Mucosa of gallbladder (tissue), 1 donor: ENCODE measurements at regions not wholly inside any gene's neighbourhood (a gene's known extent, or its start where the extent isn't known, plus 50 kb on each side); places are given as distances from the start of the nearest gene placed in this dataset.

ENCODE experiments used
- DNase-seq: peaks from one replicate; pipeline ENCODE4 v3.0.0-alpha.2; 2020; ENCODE audit warnings: low spot score
- donor health status: DM: no; HTN: no; CAD: no.

DNA sequence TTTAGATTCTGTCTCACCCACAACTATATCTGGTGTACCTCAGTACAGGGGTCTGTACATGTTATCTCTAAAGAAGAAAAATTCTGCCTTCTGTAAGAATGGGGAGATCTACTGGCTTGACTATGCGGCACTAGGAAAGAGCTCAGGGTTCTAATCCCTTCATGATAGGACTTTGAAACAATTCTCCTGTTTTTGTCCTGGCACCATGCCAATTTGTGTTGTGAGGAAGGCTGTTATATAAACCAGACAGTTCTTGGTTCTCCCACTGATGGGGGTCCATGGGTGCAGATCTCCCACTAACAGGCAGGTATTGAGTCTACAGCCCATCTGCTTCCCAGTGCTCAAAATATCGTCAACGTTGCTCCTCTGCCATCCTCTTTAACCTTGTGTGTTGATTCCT is 883.7 kb downstream of the GALC start:
- DNase-seq: no peak

DNA sequence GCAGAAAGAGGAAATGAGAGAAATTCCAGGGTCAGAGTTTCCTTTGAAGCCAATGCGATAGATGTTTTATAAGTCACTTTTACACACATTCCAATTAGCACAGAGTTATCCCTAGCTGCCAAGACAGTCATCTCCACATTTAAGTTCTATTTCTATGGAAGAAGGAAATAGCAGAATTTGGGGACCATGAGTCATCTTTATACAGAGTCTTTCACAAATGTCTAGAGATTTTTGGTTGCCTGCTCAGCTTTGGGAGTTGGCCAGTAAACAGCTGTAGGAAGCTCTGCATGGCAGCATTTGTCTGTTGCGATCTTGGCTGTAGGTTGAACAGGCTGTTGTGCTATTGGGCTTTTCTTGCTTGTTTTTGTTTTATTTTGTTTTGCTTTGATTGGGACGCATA is 884.3 kb downstream of the GALC start:
- DNase-seq: no peak

DNA sequence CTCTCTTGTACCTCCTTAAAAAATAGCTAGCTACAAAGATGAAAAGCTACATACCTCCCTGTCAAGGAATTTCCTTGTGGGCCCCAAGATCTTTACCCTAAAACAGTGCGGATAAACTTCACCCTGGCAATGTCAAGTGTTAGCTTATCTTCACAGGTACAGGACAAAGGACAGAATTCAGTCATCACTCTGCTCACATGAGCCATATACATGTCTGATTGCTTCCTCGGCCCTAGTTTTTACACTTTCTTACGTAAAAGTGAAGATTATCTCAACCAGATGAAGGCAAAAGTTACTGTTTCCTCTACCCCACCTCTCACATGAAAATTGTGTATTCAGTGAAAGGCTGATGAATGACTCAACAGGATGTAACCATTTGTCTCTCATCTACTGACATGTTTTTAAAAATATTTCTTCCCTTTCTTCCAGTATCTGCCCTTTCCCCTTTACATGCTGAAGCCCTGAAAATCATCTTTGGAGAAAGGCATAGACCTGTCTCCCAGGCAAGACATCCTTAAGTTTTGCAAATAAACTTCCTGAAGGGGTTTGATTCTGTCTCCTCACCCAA is 890.1 kb downstream of the GALC start:
- DNase-seq: no peak

DNA sequence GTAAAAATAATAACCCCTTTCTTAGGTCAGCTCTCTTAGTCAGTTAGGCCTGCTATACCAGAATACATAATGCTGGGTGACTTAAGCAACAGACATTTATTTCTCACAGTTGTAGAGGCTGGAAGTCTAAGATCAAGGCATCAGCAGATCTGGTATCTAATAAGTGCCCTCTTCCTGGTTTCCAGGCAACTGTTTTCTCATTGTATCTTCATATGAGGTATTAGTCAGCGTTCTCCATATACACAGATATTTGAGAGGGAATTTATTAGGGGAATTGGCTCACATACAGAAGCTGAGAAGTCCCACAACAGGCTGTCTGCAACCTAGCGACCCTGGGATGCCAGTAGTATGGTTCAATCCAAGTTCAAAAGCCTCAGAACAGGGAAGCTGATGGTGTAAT is 896.0 kb downstream of the GALC start:
- DNase-seq: no peak

DNA sequence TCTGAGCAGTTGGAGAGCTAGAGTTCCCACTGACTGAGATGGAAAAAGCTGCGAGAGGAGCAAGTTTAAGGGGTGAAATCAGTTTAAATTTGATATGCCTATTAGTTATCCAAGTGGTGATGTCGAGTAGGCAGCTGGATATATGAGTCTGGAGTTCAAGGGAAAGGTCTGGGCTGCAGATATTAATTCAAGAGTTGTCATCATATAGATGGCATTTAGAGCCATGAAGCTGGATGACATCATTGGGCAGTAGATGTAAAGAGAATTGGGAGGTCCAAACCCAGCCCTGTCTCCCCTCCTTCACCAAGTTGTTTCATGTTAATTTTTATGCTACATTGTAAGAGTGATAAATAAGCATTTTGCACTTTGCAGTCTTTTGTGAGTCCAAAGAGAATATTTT is 898.1 kb downstream of the GALC start:
- DNase-seq: no peak

DNA sequence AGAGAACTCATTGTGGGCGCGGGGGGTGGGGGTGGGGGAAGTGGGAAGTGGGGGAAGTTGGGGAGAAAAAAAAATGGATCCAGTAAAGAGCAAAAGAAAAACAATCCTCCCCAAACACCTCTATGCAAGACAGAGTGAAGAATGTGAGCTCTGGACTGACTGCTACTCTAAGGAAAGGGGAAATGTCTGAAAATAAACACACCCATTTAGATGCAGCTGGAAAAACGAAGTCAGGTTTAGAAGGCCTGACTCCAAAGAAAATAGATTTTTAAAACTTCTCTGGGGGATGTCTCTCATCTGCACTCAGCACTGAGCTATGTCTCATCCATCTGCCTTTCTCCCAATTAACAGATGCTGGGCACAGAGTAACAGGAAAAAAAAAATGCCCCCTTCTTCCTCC is 904.4 kb downstream of the GALC start:
- DNase-seq: no peak

DNA sequence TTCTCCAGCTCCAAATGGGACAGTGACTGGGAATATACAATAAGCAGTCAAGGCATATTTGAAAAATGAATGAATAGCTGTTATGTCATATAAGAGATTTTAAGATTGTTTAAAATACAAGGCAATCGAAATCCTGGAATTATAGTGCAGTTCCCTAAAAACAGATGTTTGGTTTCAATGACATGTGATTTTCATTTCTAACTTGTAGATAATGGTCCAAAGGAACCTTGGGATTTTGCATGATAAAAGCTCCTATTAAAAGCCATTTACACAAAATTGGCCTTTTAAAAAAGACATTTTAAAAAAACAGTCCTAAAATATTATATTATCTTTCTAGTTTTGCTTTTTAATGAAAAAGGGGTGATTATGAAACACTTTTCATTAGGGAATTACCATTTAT is 905.1 kb downstream of the GALC start:
- DNase-seq: no peak

DNA sequence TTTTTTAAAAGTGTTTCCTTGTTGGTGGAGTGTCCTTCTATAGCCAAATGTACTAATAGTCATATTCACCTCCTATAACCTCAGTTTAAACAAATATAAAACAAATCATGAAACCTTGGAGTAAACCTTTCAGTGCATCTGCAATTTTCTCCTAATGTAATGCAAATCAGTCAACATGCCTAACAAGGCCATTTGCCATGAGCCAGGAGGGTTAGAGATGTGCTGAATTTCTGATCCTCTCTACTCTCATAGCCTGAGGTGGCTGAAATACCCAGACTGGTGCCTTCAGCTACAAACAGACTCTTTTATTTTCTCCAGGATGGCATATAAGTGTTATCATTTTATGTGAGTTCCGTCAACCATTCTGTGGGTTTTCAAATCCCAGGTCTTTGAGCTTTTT is 908.1 kb downstream of the GALC start:
- no peak for DNase-seq

DNA sequence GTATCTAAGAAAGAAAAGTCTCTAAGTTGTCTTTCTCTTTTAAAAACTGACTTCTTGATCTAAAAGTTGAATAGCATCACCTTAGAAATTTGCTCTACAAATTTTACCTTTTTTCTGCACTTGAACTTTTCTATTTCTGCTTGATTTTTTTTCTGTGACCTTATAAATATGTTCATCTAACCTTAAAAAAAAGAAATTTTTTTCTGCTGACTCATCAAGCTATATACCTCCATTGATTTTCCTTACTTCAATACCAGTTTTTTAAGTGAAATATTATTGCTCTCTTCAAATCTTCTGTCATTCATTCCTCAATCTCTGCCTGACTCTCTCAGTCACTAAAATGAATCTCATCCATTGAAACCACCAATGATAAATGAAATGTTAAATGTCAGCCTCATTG is 910.1 kb downstream of the GALC start:
- DNase-seq: no peak

DNA sequence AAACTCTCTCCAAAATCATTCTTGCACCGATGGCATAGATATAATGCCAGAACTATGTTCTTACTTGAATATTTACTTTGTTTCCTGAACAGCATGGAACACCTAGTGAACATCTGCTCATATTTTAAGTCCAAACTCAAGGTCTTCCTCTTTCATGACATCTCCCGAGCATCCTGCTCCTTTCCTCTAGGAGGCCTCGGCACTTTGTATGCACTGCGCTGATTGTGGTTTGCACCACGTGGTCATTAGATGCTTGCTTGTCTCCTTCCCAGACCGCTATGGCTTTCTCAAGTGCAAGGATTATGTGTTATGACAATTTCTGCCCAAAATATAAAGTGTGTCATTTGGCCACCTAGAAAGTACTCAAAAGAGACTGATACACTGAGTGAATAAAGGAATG is 912.0 kb downstream of the GALC start:
- DNase-seq: no peak

DNA sequence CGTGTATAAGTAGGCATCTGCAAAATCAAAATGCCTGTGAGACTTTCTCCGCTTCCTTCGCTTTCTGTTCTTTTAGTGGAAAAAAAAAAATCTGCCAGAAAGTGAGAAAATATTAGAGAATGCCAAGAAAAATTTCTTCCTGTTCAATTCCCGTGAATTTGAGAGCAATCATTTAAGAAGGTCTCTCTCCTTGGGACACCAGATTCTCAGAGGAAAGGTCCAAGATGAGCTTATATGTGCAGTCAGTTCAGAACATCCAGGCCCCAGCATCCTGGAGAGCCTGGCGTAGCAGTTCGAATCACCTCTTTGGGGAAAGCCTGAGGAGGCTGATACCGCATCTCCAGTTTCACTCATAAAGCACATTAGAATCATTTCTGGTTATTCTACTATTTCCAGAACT is 912.8 kb downstream of the GALC start:
- DNase-seq: no peak

DNA sequence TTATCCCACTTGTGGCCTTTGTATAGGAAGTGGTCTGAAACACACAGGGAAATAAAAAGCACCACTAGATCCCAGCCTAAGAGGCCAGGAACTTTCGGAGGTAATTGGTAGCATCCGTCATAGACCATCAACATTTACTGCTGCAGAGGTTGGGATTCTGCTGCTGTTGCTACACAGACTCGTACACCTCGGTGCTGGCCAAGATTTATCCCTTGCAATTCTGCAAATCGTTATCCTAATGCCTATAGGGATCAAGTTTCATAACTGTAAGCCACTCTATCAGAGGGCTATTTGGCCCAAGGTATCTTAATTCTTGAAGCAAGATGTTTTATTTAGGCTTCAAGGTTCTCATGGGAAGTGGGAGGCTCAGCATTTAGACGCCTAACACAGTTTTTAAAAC is 913.6 kb downstream of the GALC start:
- no peak for DNase-seq

DNA sequence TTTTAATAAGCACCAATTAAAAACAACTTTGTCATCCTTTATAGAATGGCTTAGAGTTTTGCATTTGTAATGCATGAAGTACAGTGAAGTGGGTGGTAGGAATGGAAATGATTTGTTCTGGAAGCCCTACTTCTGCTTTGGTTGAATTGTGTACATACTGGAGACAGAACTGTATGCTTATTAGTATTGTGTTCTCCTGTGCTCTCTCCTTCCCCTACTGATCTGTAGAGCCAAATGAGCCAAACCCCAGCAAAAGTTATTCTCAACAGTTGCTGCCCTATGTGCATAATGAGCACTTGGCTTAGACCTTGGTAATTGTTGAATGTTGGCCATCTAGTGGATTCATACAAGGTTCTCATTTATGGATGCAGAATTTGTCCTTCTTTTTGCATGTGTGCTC is 916.1 kb downstream of the GALC start:
- no peak for DNase-seq

DNA sequence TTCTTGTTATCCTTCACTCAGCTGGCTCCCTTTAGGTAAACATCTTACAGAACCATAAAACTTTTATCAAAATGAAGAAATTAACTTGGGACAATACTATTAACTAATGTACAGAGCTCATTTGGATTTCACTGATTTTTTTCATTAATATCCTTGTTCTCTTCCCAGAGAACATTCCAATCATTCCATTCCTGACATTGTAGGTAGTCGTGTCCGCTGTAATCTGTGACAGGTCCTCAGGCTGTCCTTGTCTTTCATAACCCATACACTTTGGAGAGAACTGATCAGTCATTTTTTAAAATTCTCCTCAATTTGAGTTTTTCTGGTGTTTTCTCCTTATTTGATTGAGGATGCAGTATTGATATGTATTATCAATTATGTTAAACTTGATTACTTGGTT is 916.8 kb downstream of the GALC start:
- DNase-seq: no peak

DNA sequence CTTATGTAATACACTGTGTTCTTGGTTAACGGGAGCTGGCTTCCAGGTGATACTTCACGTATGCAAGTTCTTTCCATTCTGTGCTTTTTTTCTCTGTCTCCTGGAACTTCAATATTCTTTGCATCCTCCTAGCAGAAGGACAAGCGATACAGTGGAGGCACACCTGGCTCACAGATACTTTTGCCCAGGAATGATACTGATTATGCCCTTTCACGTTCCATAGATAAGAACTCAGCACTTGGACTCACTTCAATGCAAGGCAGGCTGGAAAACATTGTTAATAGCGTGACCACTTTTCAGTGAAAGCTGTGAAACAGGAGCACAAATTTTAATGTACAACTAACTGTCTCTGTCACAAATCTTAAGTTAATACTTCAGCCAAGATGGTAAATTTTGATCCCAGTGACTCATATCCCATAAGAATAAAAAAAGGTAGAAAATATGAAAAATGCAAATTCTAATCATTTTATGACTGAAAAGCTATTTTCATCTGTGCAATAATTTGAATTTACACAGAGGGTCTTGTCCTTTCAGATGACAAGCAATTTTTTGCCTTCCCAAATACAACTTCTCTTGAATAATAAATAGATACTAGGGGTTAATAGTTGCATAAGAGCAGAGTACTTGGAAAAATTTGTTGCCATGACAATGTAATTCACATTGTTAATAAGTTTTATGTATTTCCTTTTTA is 919.0 kb downstream of the GALC start:
- no peak for DNase-seq

DNA sequence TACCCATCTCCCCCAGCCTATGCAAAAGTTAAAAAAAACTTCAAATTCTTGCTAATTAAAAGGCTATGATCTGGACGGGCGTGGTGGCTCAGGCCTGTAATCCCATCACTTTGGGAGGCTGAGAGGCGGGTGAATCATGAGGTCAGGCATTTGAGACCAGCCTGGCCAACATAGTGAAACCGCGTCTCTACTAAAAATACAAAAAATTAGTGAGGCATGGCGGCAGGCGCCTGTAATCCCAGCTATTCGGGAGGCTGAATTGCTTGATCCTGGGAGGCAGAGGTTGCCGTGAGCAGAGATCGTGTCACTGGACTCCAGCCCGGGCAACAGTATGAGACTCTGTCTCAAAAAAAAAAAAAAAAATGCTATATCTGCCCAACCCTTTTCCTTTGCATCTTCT is 925.4 kb downstream of the GALC start:
- DNase-seq: no peak

DNA sequence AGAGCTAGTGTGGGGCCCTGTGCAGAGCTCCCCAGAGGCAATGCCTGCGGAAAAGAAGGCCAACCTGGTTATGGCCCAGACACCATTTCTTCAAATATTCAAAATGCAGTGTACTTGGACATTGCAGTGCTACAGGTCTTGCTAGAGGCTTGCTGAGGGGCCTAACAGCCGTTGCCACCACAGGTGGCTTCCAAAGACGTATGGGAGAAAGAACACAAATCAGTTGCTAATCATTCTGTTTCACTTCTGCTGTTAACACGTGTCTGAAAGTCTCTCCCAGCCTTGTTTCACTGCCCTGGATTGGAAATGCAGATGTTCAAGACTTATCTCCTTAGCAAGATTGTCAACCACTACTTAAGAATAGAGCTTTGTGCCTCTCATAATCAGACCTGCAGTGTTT is 925.9 kb downstream of the GALC start:
- no peak for DNase-seq

DNA sequence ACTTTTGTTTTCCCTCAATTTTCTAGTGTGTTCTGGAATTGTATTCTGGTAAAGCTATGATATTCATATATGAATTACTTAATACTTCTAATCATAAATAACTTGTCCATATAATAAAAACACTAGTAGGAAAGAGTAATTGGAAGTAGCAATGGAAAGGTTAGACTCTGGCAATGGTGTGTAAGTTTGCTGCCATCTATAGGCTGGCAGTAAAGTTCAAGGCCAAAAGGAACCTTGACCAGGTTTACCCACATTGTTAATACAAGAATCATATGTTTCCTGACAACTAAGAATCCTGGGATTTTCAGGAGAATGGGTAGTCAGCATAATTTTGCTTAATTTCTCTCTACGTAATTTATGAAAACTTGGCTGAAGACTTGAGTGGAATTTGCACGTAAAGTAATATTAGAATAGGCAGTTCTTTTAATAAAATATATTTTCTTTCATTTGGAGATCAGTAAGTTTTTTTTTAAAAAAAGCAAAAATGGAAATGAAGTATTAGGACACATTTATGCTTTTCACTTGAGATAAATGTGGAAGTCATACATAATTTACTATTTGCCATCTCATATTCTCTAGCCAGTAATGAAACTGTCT is 926.7 kb downstream of the GALC start:
- DNase-seq: no peak

DNA sequence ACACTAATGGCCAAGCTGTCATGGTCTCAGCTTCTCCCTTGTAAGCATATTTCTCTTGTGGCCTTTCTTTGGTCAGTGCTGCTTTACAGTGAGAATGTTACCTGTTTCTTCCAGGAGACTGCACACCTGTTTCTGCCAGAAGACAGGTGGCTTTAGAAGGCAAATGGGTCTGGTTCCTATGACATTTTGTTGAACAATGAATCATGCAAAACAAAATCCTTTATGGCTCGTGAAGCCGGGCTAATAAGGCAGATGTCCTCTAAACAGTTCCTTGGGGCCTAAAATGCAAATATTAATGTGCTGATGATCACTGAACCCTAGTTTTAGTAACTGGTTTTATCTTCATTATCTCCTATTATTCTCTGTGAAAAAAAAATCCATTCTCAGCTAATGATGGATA is 927.6 kb downstream of the GALC start:
- DNase-seq: no peak

DNA sequence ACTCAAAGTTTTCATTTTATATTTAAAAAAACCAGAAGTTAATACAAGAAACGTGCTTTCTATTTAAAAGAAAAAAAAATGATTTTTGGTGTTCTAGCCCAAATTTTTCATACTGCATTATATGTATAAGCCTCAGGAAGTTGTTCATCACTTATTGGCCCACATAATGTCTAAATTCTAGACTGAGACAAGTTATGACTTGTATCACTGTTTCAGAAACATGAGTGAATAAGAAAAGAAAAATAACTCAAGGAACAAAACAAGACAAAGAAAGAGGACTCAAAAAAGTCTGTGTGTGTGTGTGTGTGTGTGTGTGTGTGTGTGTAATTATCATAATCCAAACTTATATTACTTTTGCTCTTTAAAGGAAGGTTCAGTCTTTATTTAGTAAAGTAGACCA is 929.8 kb downstream of the GALC start:
- DNase-seq: no peak

DNA sequence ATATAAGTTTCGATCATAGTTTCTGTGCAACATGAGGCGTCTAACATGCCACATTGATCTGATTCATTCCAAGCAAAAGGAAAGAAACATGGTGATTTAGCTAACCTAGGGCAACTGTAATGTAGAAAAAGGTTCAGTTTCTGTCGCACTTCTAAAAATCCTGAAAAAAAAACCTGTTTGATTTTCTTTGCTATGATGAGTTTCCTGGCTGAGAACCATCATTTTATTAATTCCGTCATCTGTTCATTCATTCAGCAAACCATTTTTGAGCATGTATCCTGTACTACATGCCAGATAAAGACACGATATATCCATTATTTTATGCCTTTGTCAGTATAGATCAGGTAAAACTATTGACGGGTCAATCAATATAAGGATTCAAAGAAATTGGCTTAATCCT is 932.6 kb downstream of the GALC start:
- DNase-seq: no peak

DNA sequence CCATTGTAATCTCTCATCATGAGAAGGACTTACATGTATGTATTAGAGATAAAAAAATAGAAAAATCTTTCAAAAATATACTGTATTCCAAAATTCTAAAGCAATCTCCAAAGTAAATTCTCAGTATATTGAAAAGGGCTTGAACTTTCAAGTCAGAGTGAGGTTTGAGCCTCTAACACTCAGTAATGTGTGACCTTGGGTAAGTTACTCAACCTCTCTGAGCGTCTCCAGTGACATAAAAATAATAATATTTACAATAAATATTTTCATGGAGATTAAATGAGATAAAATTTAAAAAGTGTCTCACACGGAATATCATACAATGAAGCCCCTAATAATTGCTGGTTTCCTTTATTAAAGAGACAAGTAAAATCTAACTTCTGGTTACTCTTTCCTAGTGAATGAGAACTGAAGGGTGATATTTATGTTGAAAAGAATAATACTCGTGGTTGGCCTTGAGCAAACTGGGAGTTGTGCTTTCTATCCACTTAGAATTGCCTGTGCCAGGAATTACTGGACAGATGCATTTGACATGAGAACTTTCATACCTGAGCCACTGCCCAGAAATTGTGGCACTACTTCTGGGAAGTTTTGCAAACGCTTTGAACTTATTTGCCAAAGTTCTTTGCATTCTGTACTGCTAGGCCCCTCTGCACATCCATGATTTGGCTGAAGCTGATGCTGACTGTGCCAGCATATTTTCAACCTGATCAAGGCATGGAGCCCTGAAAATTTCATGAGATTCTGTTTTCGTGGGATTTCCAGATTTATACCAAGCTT is 933.7 kb downstream of the GALC start:
- no peak for DNase-seq

DNA sequence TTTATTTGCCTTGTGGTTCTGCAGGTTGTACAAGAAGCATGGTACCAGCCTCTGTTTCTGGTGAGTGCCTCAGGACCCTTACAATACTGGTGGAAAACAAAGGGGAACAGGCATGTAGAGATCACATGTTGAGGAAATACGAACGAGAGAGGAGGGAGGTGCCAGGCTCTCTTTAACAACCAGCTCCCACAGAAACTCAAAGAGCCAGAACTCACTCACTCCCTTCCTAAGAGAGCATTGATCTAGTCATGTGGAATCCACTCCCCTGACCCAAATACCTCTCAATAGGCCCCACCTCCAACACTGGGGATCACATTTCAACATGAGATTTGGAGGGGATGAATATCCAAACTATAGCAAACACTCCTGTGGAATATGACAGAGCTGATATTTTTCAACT is 938.0 kb downstream of the GALC start:
- no peak for DNase-seq
